Endometrium (tissue), 2 donors: ENCODE measurements at regions not wholly inside any gene's neighbourhood (a gene's known extent, or its start where the extent isn't known, plus 50 kb on each side); places are given as distances from the start of the nearest gene placed in this dataset.
"Not testable (repeated sequence)": the region's sequence is repeated elsewhere in the genome, so short reads cannot be mapped to it uniquely, and the experiment has no call there.

Experiments used
- FAIRE-seq: peaks from 2 replicates; lab custom pipeline; 2012; peaks lifted over from hg19 to GRCh38; lab: Jason Lieb, UNC
- donor health status: control.
- donor health status: control.

- FAIRE-seq = no peak
These were observed 64.1 kb downstream of the ZDHHC19 start for GRCh38 chr3:196147116-196147515.

- FAIRE-seq = no peak
These were observed 63.8 kb upstream of the TFRC start for GRCh38 chr3:196145468-196146262.

DNA sequence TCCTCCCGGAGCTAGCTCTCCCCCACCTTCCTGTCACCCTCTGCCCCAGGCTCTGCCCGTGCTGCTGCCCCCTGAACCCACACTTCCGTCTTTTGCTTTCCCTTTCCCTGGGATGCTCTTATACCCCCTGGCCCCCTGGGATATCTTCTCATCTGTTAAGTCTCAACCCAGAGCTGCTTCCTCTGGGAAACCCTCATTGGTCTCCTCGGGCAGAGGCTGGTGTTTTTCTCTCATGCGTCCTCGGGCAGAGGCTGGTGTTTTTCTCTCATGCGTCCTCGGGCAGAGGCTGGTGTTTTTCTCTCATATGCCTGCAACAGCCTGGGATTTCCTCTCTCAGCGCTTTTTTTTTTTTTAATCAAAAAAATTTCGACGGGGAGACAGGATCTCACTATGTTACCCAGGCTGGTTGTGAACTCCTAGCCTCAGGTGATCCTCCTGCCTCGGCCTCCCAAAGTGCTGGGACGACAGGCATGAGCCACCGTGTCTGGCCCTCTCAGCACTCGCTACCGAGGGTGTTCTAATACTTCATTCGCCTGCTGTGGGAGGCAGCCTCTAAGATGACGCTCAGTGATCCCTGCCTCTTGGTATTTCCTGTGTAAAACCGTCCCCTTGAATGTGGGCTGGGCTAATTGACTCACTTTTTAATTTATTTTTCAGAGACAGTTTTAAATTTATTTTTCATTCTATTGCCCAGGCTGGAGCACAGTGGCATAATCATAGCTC lies 62.7 kb upstream of the TFRC start:
- FAIRE-seq = no peak

- no peak for FAIRE-seq
These were observed 62.0 kb upstream of the TFRC start for GRCh38 chr3:196143708-196144382.

GRCh38 chr3:196142202-196142956 lies 60.5 kb upstream of the TFRC start:
- no peak for FAIRE-seq

DNA sequence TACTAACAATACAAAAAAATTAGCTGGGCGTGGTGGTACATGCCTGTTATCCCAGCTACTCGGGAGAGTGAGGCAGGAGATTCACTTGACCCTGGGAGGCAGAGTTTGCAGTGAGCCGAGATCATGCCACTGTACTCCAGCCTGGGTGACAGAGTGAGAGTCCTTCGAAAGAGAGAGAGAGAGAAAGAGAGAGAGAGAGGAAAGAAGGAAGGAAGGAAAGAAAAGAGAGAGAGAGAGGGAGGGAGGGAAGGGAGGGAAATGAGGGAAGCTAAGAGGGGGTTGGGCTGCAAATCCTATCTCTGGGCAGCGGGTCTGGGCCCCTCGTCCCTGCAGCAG lies 59.9 kb upstream of the TFRC start:
- FAIRE-seq = no peak

GRCh38 chr3:196141052-196141865 lies 59.4 kb upstream of the TFRC start:
- no peak for FAIRE-seq

DNA sequence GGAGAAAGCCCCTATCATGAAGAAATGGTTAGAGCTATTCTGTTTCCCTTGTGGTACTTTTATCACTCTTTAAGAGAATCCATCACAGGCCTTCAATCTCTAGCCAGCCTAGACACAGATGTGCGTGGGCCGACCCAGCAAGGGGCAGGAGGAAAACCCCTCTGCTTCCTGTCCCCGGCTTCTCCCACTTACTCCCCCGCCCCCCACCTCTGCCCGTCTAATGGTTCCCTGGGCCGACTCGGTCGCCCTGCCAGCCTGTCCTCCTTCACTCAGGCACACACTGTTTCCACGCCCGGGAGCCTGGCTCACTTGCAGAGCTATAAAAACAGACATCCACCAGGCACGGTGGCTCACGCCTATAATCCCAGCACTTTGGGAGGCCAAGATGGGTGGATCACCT lies 58.3 kb upstream of the TFRC start:
- no peak for FAIRE-seq

DNA sequence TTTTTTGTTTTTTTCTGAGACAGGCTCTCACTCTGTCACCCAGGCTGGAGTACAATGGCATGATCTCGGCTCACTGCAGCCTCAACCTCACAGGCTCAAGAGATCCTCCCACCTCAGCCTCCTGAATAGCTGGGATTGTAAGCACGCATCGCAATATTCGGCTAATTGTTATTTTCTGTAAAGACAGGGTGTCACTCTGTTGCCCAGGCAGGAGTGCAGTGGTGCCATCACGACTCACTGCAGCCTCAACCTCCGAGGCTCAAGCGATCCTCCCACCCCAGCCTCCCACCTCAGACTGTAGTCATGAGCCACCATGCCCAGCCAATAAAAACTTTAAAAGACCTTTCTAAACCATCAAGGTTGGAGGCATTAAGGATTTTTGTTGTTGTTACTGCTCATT lies 57.4 kb upstream of the TFRC start:
- FAIRE-seq = no peak

- peak; percentile 69 for FAIRE-seq
These were observed 56.8 kb upstream of the TFRC start for GRCh38 chr3:196138482-196139254.

- not testable (repeated sequence) for FAIRE-seq
These were observed 54.7 kb upstream of the TFRC start for GRCh38 chr3:196136640-196136989.

DNA sequence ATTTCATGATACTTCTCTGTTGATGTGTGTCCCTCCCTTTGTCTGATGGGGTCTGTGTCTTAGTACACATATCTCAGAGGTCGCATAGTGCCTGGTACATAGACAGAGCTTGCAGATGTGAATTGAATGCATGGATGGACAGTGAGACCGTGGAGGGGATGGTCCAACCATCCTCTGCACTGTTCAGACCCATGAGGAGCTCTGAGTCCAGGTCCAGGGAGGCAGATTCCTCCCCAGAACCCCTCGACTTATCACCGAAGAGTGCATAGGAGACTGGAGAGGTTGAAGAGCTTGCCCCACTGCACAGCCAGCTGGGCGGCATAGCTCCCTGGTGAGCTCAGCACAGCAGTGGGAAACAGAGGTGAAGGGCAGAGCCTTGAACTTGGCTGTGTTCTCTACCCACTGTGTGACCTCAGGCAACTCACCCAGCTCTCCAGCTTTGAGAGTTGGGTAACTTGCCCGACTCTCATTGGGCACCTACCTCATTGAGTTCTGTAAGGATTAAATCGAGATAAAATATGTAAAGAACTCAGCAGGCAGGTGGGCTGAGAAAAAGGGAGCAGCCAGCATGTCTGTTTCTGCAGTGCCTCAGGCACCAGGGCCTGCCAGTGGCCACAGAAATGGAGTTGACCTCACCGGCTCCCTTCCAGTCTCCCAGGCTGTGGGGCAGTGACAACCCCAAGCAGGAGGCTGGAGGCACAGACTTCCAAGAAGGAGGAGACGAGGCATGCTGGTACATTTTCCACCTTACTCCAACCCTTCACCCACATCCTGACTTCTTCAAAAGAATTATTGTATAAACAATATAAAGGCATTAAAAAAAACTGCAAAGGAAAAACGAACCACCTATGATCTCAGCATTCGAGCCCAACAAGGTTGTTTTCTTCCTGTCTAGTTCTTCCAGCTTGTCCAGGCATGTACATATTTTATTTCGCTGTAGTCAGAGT lies 54.1 kb upstream of the TFRC start:
- FAIRE-seq = no peak

DNA sequence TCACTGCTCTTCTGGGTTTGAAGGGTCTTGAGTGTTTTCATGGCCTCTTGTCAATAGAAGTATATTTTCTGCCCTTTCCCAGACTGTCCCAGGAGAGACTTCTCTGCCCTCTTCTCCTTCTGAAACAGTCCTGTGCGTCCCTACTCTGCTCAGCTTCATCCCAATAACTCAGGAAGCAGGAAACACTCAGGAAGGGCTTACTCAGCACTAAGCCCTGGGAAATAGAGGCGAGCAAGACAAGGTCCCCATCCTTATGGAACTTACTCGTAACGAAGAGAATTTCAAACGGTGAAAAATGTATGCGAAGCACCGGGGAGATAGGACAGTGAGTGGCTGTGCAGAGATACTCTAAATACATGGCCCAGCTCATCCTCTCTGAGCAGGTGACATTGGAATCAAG lies 52.8 kb upstream of the TFRC start:
- no peak for FAIRE-seq

DNA sequence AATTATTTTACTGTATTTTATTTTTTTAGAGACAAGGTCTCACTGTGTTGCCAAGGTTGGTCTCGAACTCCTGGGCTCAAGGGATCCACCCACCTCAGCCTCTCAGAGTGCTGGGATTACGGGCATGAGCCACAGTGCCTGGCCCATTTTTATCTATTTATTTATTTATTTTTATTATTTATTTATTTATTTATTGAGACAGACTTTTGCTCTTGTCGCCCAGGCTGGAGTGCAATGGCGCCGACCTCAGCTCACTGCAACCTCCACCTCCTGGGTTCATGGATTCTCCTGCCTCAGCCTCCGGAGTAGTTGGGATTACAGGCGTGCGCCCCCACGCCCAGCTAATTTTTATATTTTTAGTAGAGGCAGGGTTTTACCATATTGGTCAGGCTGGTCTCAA lies 52.0 kb upstream of the TFRC start:
- not testable (repeated sequence) for FAIRE-seq

DNA sequence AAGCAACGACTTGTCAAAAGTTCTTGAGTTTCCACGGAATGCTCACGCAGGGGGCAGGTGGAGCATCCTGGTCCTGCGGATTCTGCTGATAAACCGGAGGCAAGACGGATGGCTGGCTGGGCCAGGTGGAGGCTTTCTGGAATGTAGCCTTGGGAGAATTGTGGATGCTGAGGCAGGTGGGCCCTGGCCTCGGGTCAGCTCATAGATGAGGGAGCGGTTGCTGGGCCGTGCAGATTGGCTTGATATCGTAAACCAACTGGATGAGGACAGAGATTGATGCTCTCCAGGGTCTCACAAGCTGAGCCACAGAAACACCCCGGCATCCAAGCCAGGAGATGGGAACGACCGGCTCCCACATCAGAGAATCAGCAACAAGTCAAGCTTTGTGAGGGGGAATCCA lies 50.0 kb upstream of the TFRC start:
- no peak for FAIRE-seq
